K562 (cell line): ENCODE measurements at regions not wholly inside any gene's neighbourhood (a gene's known extent, or its start where the extent isn't known, plus 50 kb on each side); places are given as distances from the start of the nearest gene placed in this dataset.

ENCODE experiments used
- ATAC-seq: fragments of 200-7000 bp; cut with Tn5 transposase; 3 replicates; pipeline ENCODE4 v1.9.1; 2020; ENCODE audit warnings: moderate library complexity
- BruUV-seq: library from RNA; stranded (reverse); fragments of 400-500 nt; replicated peaks from 2 replicates; lab custom pipeline; 2021; lab: Mats Ljungman, UMichigan
- CTCF ChIA-PET: fragments of 300-600 bp; formaldehyde crosslinking; extraction: SDS; loops from one replicate; lab custom pipeline; 2021; ENCODE audit warnings: low intra/inter-chr PET ratio; lab: Yijun Ruan, JAX
- POLR2A ChIA-PET: fragments of 300-600, 350-650 bp; sonication (Branson Sonifier 250); formaldehyde crosslinking; extraction: SDS; loops from one replicate; lab custom pipeline; 2021; ENCODE audit warnings: antibody characterized with exemption, inconsistent platforms; lab: Yijun Ruan, JAX
- DNase-seq, 4 experiments: peaks; one replicate each; pipeline versions ENCODE4 v3.0.0 to v3.0.0-alpha.2; 2011 to 2018; ENCODE audit warnings: low spot score in 3 of 4, mixed read lengths in 3 of 4; ENCODE audit errors: extremely low read depth in 1 of 4
- FAIRE-seq: peaks from 2 replicates; lab custom pipeline; 2011; peaks lifted over from hg19 to GRCh38; lab: Jason Lieb, UNC
- H2AFZ ChIP-seq: 2 replicates; pipeline ENCODE4 v1.6.0; 2011; ENCODE audit warnings: low read depth, low read length, control low read depth, inconsistent platforms
- H3K27ac ChIP-seq: fragments of 200-600 bp; 3 replicates; pipeline ENCODE4 v1.8.0; 2011; ENCODE audit warnings: low read depth, mild to moderate bottlenecking, control low read depth, inconsistent platforms, low read length, moderate library complexity, mixed read lengths; ENCODE audit errors: extremely low read depth
- H3K27me3 ChIP-seq, 2 experiments: fragments of 300-600 bp in 1 of 2; 2 replicates in 1 of 2; 3 replicates in 1 of 2; pipeline versions ENCODE4 v1.6.0 to v1.8.0; 2011; ENCODE audit warnings: inconsistent platforms in 2 of 2, low read length in 2 of 2, mild to moderate bottlenecking in 1 of 2, mixed read lengths in 1 of 2, moderate library complexity in 1 of 2; ENCODE audit not compliant: control insufficient read depth in 2 of 2, insufficient read depth in 2 of 2
- H3K36me3 ChIP-seq: fragments of 300-600 bp; 3 replicates; pipeline ENCODE4 v1.8.0; 2011; ENCODE audit warnings: mild to moderate bottlenecking, low read length, inconsistent platforms; ENCODE audit not compliant: control insufficient read depth, insufficient read depth
- H3K4me1 ChIP-seq, 2 experiments: fragments of 200-600 bp in 1 of 2; replicated peaks in 1 of 2; 2 replicates in 1 of 2; 3 replicates in 1 of 2; pipeline versions ENCODE4 v1.5.1 to v1.8.0; 2011; ENCODE audit warnings: inconsistent platforms in 2 of 2, low read length in 2 of 2, mild to moderate bottlenecking in 1 of 2, mixed read lengths in 1 of 2, moderate library complexity in 1 of 2; ENCODE audit not compliant: control insufficient read depth in 2 of 2, insufficient read depth in 2 of 2
- H3K4me2 ChIP-seq: 2 replicates; pipeline ENCODE4 v1.6.1; 2011; ENCODE audit warnings: low read length, control low read depth, inconsistent platforms, mixed read lengths; ENCODE audit not compliant: insufficient read depth
- H3K4me3 ChIP-seq: fragments of 200-600 bp; sonication (generic), shearing (Covaris generic); 2 replicates; pipeline ENCODE4 v1.5.1; 2016; ENCODE audit warnings: control low read depth, inconsistent platforms
- H3K79me2 ChIP-seq: fragments of 200-600 bp; 3 replicates; pipeline ENCODE4 v1.8.0; 2011; ENCODE audit warnings: low read length, inconsistent platforms; ENCODE audit not compliant: control insufficient read depth, insufficient read depth
- H3K9ac ChIP-seq, 2 experiments: 2 replicates each; pipeline versions ENCODE4 v1.6.0 to v1.6.1; 2011; ENCODE audit warnings: low read depth in 2 of 2, low read length in 2 of 2, control low read depth in 1 of 2, inconsistent platforms in 1 of 2, mild to moderate bottlenecking in 1 of 2, mixed read lengths in 1 of 2; ENCODE audit not compliant: insufficient read depth in 1 of 2
- H3K9me1 ChIP-seq: one replicate; pipeline ENCODE4 v1.6.0; 2011; ENCODE audit warnings: inconsistent platforms, mild to moderate bottlenecking, low read length, moderate library complexity; ENCODE audit not compliant: control insufficient read depth, insufficient read depth
- H3K9me3 ChIP-seq: replicated peaks from 2 replicates; pipeline ENCODE4 v1.5.1; 2011; ENCODE audit warnings: low read depth, low read length, inconsistent platforms; ENCODE audit not compliant: control insufficient read depth, insufficient read depth
- H4K20me1 ChIP-seq: replicated peaks from 2 replicates; pipeline ENCODE4 v1.6.1; 2011; ENCODE audit warnings: low read length, inconsistent platforms, mixed read lengths; ENCODE audit not compliant: control insufficient read depth, insufficient read depth
- BHLHE40 ChIP-seq: IDR thresholded peaks from 2 replicates; pipeline ENCODE4 v1.6.1; 2011; ENCODE audit warnings: low read length, improper control_type of control experiment
- CBX1 ChIP-seq: sonication (generic); IDR thresholded peaks from 2 replicates; pipeline ENCODE4 v1.6.1; 2016; ENCODE audit warnings: antibody characterized with exemption, low read depth, mild to moderate bottlenecking
- ERF ChIP-seq: fragments of 450-650 bp; formaldehyde crosslinking; IDR thresholded peaks from 2 replicates; pipeline ENCODE4 v1.4.0; 2020; ENCODE audit warnings: mild to moderate bottlenecking, mixed read lengths
- GATA2 ChIP-seq: sonication (generic); formaldehyde crosslinking; IDR thresholded peaks from 2 replicates; pipeline ENCODE4 v1.4.0; 2020; ENCODE audit warnings: mild to moderate bottlenecking, missing genetic modification reagents
- HEY1 ChIP-seq: fragments of 250-450 bp; sonication (Bioruptor Pico); IDR thresholded peaks from 2 replicates; pipeline ENCODE4 v1.5.0; 2020; ENCODE audit warnings: mild to moderate bottlenecking, moderate library complexity, borderline replicate concordance
- IRF1 ChIP-seq: sonication (generic); formaldehyde crosslinking; IDR thresholded peaks from 2 replicates; pipeline ENCODE4 v1.8.0; 2022; ENCODE audit warnings: missing genetic modification reagents, mild to moderate bottlenecking, borderline replicate concordance
- JUN ChIP-seq, 2 experiments: sonication (generic) in 1 of 2; formaldehyde crosslinking in 1 of 2; IDR thresholded peaks; 2 replicates each; pipeline versions ENCODE4 v1.6.1 to v1.8.0; 2012 to 2022; ENCODE audit warnings: borderline replicate concordance in 2 of 2, mild to moderate bottlenecking in 2 of 2, improper control_type of control experiment in 1 of 2, low read depth in 1 of 2, low read length in 1 of 2, missing genetic modification reagents in 1 of 2
- NFE2 ChIP-seq: IDR thresholded peaks from 2 replicates; pipeline ENCODE4 v1.6.1; 2014; ENCODE audit warnings: antibody characterized with exemption, low read depth
- NFXL1 ChIP-seq: fragments of 450-650 bp; formaldehyde crosslinking; IDR thresholded peaks from 2 replicates; pipeline ENCODE4 v1.4.0; 2021; ENCODE audit warnings: mild to moderate bottlenecking
- TBP ChIP-seq: optimal IDR thresholded peaks from 2 replicates; pipeline ENCODE3; 2011; ENCODE audit warnings: low read depth, low read length, improper control_type of control experiment
- TRIM28 ChIP-seq: fragments of 450-650 bp; IDR thresholded peaks from 2 replicates; pipeline ENCODE4 v1.6.1; 2017
- USF1 ChIP-seq: sonication (generic); formaldehyde crosslinking; IDR thresholded peaks from 2 replicates; pipeline ENCODE4 v1.9.0; 2022; ENCODE audit warnings: mild to moderate bottlenecking, missing genetic modification reagents
- ZBTB5 ChIP-seq: fragments of 450-650 bp; IDR thresholded peaks from 2 replicates; pipeline ENCODE4 v1.6.1; 2017; ENCODE audit warnings: antibody characterized with exemption
- ZNF253 ChIP-seq: fragments of 250-450 bp; sonication (Bioruptor Pico); conservative IDR thresholded peaks from 2 replicates; pipeline ENCODE4 v1.6.1; 2021; ENCODE audit warnings: mild to moderate bottlenecking
- ZNF696 ChIP-seq: fragments of 250-450 bp; sonication (Bioruptor Pico); conservative IDR thresholded peaks from 2 replicates; pipeline ENCODE4 v1.4.0; 2020; ENCODE audit warnings: mild to moderate bottlenecking, moderate library complexity
- WGBS: fragments of 100-300 bp; shearing (Covaris generic); methylation state at CpG from one replicate; pipeline ENCODE4 v1.1.6; 2016; ENCODE audit warnings: low coverage, mixed read lengths; ENCODE audit not compliant: insufficient coverage; ENCODE audit errors: missing lambda C conversion rate; 5-methylcytosine and 5-hydroxymethylcytosine counted together
- in situ Hi-C: fragments of 300-500 bp; cut with MboI; formaldehyde crosslinking; loops from 4 replicates; pipeline ENCODE4 v1.15.0; 2018; ENCODE audit warnings: inconsistent platforms, mixed read lengths
- intact Hi-C: fragments of 100-400 bp; cut with micrococcal nuclease; formaldehyde crosslinking; loops from 2 replicates; pipeline ENCODE4 v1.14.2; 2022

- intact Hi-C loops (no loop called here), in situ Hi-C loops (no loop called here)
- FAIRE-seq (no peak), ATAC-seq (no peak), DNase-seq (no peak)
- H3K4me1 ChIP-seq: no peaks in the 10 kb centered on the region
- TF ChIP-seq JUN (IDR thresholded peaks at IDR 0.05; ENCODE audit: borderline replicate concordance, low read depth, low read length): no peak
- no peak for TF ChIP-seq JUN (CRISPR knock-in tag; IDR thresholded peaks at IDR 0.05; ENCODE audit: borderline replicate concordance)
- no peaks in the 10 kb centered on the region for H3K27me3 ChIP-seq
- no TSS peak for BruUV-seq
- no peak overlapping the region for H2AFZ ChIP-seq
- H3K27ac ChIP-seq: no peak overlapping the region
- H3K79me2 ChIP-seq: no peaks in the 10 kb centered on the region
- H3K36me3 ChIP-seq: no peaks in the 10 kb centered on the region
- WGBS: 0% methylated on average over 2 of the region's 2 CpGs
- H3K9ac ChIP-seq: no peak overlapping the region
- POLR2A ChIA-PET: no interaction called here
- no peak overlapping the region for H3K4me3 ChIP-seq
- no peaks in the 10 kb centered on the region for H3K9me1 ChIP-seq
- CTCF ChIA-PET: no interaction called here
- H3K9me3 ChIP-seq: no peaks in the 10 kb centered on the region
- no peak overlapping the region for H3K4me2 ChIP-seq
- no peaks in the 10 kb centered on the region for H4K20me1 ChIP-seq
Measured at GRCh38 chr4:180261346-180261745, 1981.9 kb upstream of the TENM3 start.

- intact Hi-C loops (no loop called here), in situ Hi-C loops (no loop called here)
- DNase-seq (no peak), FAIRE-seq (no peak), ATAC-seq (no peak)
- H3K36me3 ChIP-seq: no peaks in the 10 kb centered on the region
- H3K9ac ChIP-seq: no peak overlapping the region
- H3K9me1 ChIP-seq: no peaks in the 10 kb centered on the region
- H3K27me3 ChIP-seq: no peaks in the 10 kb centered on the region
- BruUV-seq: no TSS peak
- H3K4me1 ChIP-seq: no peaks in the 10 kb centered on the region
- ChIA-PET CTCF (no interaction called here), POLR2A (no interaction called here)
- H3K27ac ChIP-seq: no peak overlapping the region
- H3K4me3 ChIP-seq: no peak overlapping the region
- no peaks in the 10 kb centered on the region for H3K9me3 ChIP-seq
- 0% methylated on average over 3 of the region's 3 CpGs for WGBS
- H4K20me1 ChIP-seq: no peaks in the 10 kb centered on the region
- no peak overlapping the region for H2AFZ ChIP-seq
- H3K79me2 ChIP-seq: no peaks in the 10 kb centered on the region
- H3K4me2 ChIP-seq: no peak overlapping the region
- no peak for TF ChIP-seq HEY1
- TF ChIP-seq ZNF253 (CRISPR knock-in tag): no peak
- TF ChIP-seq USF1 (CRISPR knock-in tag): no peak
- no peak for TF ChIP-seq ERF (CRISPR knock-in tag)
- TF ChIP-seq TBP: no peak
- no peak for TF ChIP-seq IRF1 (CRISPR knock-in tag)
- TF ChIP-seq GATA2 (CRISPR knock-in tag): no peak
- TF ChIP-seq CBX1: no peak
- TF ChIP-seq ZNF696 (CRISPR knock-in tag): no peak
- no peak for TF ChIP-seq NFXL1 (CRISPR knock-in tag)
- TF ChIP-seq TRIM28: no peak
- no peak for TF ChIP-seq BHLHE40
- TF ChIP-seq NFE2: no peak
- TF ChIP-seq ZBTB5: no peak
Measured at GRCh38 chr4:180280076-180280475, 1963.1 kb upstream of the TENM3 start.
